ENCODE measurements at regions not wholly inside any gene's neighbourhood (a gene's known extent, or its start where the extent isn't known, plus 50 kb on each side); places are given as distances from the start of the nearest gene placed in this dataset.

- Mint-ChIP-seq H3K27me3 (no peaks in the 10 kb centered on the region), H3K36me3 (no peaks in the 10 kb centered on the region), H3K27ac (no peak overlapping the region), H3K9me3 (peaks cover 4% of the 10 kb centered on the region), H3K4me3 (no peak overlapping the region), H3K4me1 (no peaks in the 10 kb centered on the region)
Measured at GRCh38 chr3:1902416-1902815, 196.2 kb upstream of the CNTN4 start.

GRCh38 chr3:1903111-1903510 lies 195.6 kb upstream of the CNTN4 start:
- H3K36me3 Mint-ChIP-seq: no peaks in the 10 kb centered on the region
- H3K4me3 Mint-ChIP-seq: no peak overlapping the region
- H3K27ac Mint-ChIP-seq: no peak overlapping the region
- H3K4me1 Mint-ChIP-seq: no peaks in the 10 kb centered on the region
- no peaks in the 10 kb centered on the region for H3K27me3 Mint-ChIP-seq
- peaks cover 4% of the 10 kb centered on the region for H3K9me3 Mint-ChIP-seq

- Mint-ChIP-seq H3K27ac (no peak overlapping the region), H3K36me3 (no peaks in the 10 kb centered on the region), H3K4me3 (no peak overlapping the region), H3K4me1 (no peaks in the 10 kb centered on the region), H3K27me3 (no peaks in the 10 kb centered on the region), H3K9me3 (peaks cover 4% of the 10 kb centered on the region)
Measured at GRCh38 chr3:1907911-1908310, 190.8 kb upstream of the CNTN4 start.

- no peak overlapping the region for H3K4me3 Mint-ChIP-seq
- H3K27ac Mint-ChIP-seq: no peak overlapping the region
- H3K27me3 Mint-ChIP-seq: no peaks in the 10 kb centered on the region
- no peaks in the 10 kb centered on the region for H3K36me3 Mint-ChIP-seq
- no peaks in the 10 kb centered on the region for H3K4me1 Mint-ChIP-seq
- peaks cover 4% of the 10 kb centered on the region for H3K9me3 Mint-ChIP-seq
Measured at GRCh38 chr3:1908651-1909445, 189.8 kb upstream of the CNTN4 start.

GRCh38 chr3:1910322-1910721 lies 188.3 kb upstream of the CNTN4 start:
- Mint-ChIP-seq H3K4me3 (no peak overlapping the region), H3K27ac (no peak overlapping the region), H3K27me3 (no peaks in the 10 kb centered on the region), H3K36me3 (no peaks in the 10 kb centered on the region), H3K4me1 (no peaks in the 10 kb centered on the region), H3K9me3 (peaks cover 4% of the 10 kb centered on the region)

- Mint-ChIP-seq H3K36me3 (no peaks in the 10 kb centered on the region), H3K4me1 (no peaks in the 10 kb centered on the region), H3K27ac (no peak overlapping the region), H3K4me3 (no peak overlapping the region), H3K9me3 (peaks cover 10% of the 10 kb centered on the region), H3K27me3 (no peaks in the 10 kb centered on the region)
Measured at GRCh38 chr3:1929788-1930414, 168.8 kb upstream of the CNTN4 start.

- Mint-ChIP-seq H3K9me3 (peaks cover 7% of the 10 kb centered on the region), H3K27me3 (no peaks in the 10 kb centered on the region), H3K4me3 (no peak overlapping the region), H3K4me1 (no peaks in the 10 kb centered on the region), H3K27ac (no peak overlapping the region), H3K36me3 (no peaks in the 10 kb centered on the region)
Measured at GRCh38 chr3:1938975-1939374, 159.7 kb upstream of the CNTN4 start.

- H3K4me3 Mint-ChIP-seq: no peak overlapping the region
Measured at GRCh38 chr3:1942781-1943180, 155.9 kb upstream of the CNTN4 start.

GRCh38 chr3:1943395-1944118 lies 155.1 kb upstream of the CNTN4 start:
- Mint-ChIP-seq H3K4me3 (no peak overlapping the region), H3K27ac (no peak overlapping the region), H3K27me3 (no peaks in the 10 kb centered on the region)

More at GRCh38 chr3:1942781-1943180, 155.9 kb upstream of the CNTN4 start:
- Mint-ChIP-seq H3K4me1 (no peaks in the 10 kb centered on the region), H3K9me3 (peaks cover 9% of the 10 kb centered on the region), H3K27ac (no peak overlapping the region), H3K36me3 (no peaks in the 10 kb centered on the region), H3K27me3 (no peaks in the 10 kb centered on the region)

GRCh38 chr3:1945698-1946097 lies 153.0 kb upstream of the CNTN4 start:
- H3K36me3 Mint-ChIP-seq: no peaks in the 10 kb centered on the region
- H3K4me3 Mint-ChIP-seq: no peak overlapping the region
- no peaks in the 10 kb centered on the region for H3K27me3 Mint-ChIP-seq
- no peaks in the 10 kb centered on the region for H3K4me1 Mint-ChIP-seq
- no peak overlapping the region for H3K27ac Mint-ChIP-seq
- H3K9me3 Mint-ChIP-seq: peaks cover 9% of the 10 kb centered on the region

More at GRCh38 chr3:1943395-1944118, 155.1 kb upstream of the CNTN4 start:
- H3K9me3 Mint-ChIP-seq: peaks cover 9% of the 10 kb centered on the region
- no peaks in the 10 kb centered on the region for H3K36me3 Mint-ChIP-seq
- H3K4me1 Mint-ChIP-seq: no peaks in the 10 kb centered on the region

GRCh38 chr3:1953536-1953935 lies 145.1 kb upstream of the CNTN4 start:
- Mint-ChIP-seq H3K27me3 (no peaks in the 10 kb centered on the region), H3K4me3 (no peak overlapping the region), H3K36me3 (no peaks in the 10 kb centered on the region), H3K4me1 (no peaks in the 10 kb centered on the region), H3K9me3 (peaks cover 11% of the 10 kb centered on the region), H3K27ac (no peak overlapping the region)

- no peaks in the 10 kb centered on the region for H3K4me1 Mint-ChIP-seq
- H3K4me3 Mint-ChIP-seq: no peak overlapping the region
- H3K36me3 Mint-ChIP-seq: no peaks in the 10 kb centered on the region
- H3K27ac Mint-ChIP-seq: no peak overlapping the region
- no peaks in the 10 kb centered on the region for H3K27me3 Mint-ChIP-seq
- H3K9me3 Mint-ChIP-seq: peaks cover 16% of the 10 kb centered on the region
Measured at GRCh38 chr3:1954632-1955031, 144.0 kb upstream of the CNTN4 start.

- Mint-ChIP-seq H3K4me3 (no peak overlapping the region), H3K36me3 (no peaks in the 10 kb centered on the region), H3K4me1 (no peaks in the 10 kb centered on the region), H3K27me3 (no peaks in the 10 kb centered on the region), H3K9me3 (peaks cover 16% of the 10 kb centered on the region), H3K27ac (no peak overlapping the region)
Measured at GRCh38 chr3:1955170-1955569, 143.5 kb upstream of the CNTN4 start.

- H3K4me3 Mint-ChIP-seq: no peak overlapping the region
- no peaks in the 10 kb centered on the region for H3K27me3 Mint-ChIP-seq
- H3K36me3 Mint-ChIP-seq: no peaks in the 10 kb centered on the region
- H3K9me3 Mint-ChIP-seq: peaks cover 16% of the 10 kb centered on the region
- H3K4me1 Mint-ChIP-seq: no peaks in the 10 kb centered on the region
- no peak overlapping the region for H3K27ac Mint-ChIP-seq
Measured at GRCh38 chr3:1955750-1956149, 142.9 kb upstream of the CNTN4 start.

GRCh38 chr3:1960506-1960905 lies 138.2 kb upstream of the CNTN4 start:
- no peaks in the 10 kb centered on the region for H3K4me1 Mint-ChIP-seq
- H3K27ac Mint-ChIP-seq: no peak overlapping the region
- H3K27me3 Mint-ChIP-seq: no peaks in the 10 kb centered on the region
- H3K36me3 Mint-ChIP-seq: no peaks in the 10 kb centered on the region
- H3K9me3 Mint-ChIP-seq: peaks cover 11% of the 10 kb centered on the region
- no peak overlapping the region for H3K4me3 Mint-ChIP-seq

All from activated naive CD4-positive, alpha-beta T cell treated with anti-CD3 and anti-CD28 coated beads, Interleukin-2, amount 50 U/mL, for 24 hours (primary cell).